ENCODE measurements at regions not wholly inside any gene's neighbourhood (a gene's known extent, or its start where the extent isn't known, plus 50 kb on each side); places are given as distances from the start of the nearest gene placed in this dataset.
A peak's percentile ranks its signal among the peaks of the same experiment; 100 is the strongest.

DNA sequence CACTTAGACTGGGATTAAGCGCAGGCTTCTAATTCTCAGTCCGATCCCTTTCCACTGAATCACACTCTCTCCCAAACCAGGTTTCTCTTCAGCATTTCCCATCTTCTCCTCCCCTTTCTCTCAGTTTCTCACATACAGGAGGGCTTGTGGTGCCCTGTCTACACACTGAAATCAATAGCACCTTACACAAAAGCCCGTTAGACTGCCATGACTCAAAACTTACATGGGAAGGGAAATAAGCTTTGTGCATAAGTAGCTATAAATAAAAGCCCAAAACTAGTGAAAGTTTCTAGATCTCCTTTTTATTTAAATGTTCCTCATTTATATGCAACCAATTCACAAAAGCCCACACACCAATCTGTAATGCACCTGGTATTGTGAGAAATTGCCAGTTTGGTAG lies 318.4 kb downstream of the TXNL1 start:
- ATAC-seq (no peak), DNase-seq (no peak)
- no peaks in the 10 kb centered on the region for H3K27me3 Mint-ChIP-seq (ENCODE audit: low read depth)
- H3K4me1 Mint-ChIP-seq (ENCODE audit: low read depth), result no peaks in the 10 kb centered on the region
- H3K4me3 Mint-ChIP-seq, result no peak overlapping the region
- no peaks in the 10 kb centered on the region for H3K36me3 Mint-ChIP-seq (ENCODE audit: insufficient read depth)
- no peaks in the 10 kb centered on the region for H3K9me3 Mint-ChIP-seq

DNA sequence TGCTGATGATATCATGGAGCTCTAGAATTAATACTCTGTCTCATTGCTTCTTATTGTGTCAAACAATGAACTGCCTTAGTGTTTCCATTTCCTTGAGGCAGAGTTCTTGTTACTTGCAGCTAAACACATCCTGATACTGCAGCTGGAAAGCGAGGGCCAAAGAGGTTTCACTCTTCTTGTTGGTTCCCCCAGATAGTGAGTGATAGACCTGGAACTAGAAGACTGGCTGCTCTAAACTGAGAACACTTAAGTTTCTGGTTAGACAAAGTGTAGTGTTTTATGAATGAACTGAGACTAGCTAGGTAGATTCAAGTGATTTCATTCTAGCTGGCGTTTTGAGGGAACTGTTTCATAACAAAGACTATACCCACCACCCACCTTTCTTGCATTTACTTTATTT lies 321.7 kb downstream of the TXNL1 start:
- no peak for DNase-seq
- H3K4me1 Mint-ChIP-seq (ENCODE audit: low read depth), result no peaks in the 10 kb centered on the region
- H3K9me3 Mint-ChIP-seq, result no peaks in the 10 kb centered on the region
- no peaks in the 10 kb centered on the region for H3K36me3 Mint-ChIP-seq (ENCODE audit: insufficient read depth)
- no peaks in the 10 kb centered on the region for H3K27me3 Mint-ChIP-seq (ENCODE audit: low read depth)
- ATAC-seq, result no peak
- no peak overlapping the region for H3K4me3 Mint-ChIP-seq

DNA sequence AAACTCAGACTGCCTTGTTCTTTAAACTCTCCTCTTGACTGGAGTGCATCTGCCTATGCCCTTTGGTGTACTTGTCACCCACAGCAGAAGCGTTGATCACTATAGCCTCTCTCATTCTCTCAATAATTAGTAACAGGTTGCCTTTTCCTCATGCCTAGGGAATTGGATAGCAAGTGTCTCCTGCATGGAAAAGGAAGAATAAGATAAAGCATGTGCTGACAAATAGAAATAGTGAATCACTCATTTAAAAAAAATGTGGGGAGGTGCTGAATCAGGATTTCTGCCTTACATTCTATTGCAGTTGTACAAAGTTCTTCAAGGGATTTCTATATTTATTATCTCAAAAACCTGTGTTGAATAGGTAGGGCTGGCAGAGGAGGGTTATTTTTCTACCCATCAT lies 323.0 kb downstream of the TXNL1 start:
- no peaks in the 10 kb centered on the region for H3K27me3 Mint-ChIP-seq (ENCODE audit: low read depth)
- DNase-seq, result no peak
- no peaks in the 10 kb centered on the region for H3K36me3 Mint-ChIP-seq (ENCODE audit: insufficient read depth)
- no peaks in the 10 kb centered on the region for H3K4me1 Mint-ChIP-seq (ENCODE audit: low read depth)
- H3K4me3 Mint-ChIP-seq, result no peak overlapping the region
- H3K9me3 Mint-ChIP-seq, result no peaks in the 10 kb centered on the region
- ATAC-seq, result no peak

DNA sequence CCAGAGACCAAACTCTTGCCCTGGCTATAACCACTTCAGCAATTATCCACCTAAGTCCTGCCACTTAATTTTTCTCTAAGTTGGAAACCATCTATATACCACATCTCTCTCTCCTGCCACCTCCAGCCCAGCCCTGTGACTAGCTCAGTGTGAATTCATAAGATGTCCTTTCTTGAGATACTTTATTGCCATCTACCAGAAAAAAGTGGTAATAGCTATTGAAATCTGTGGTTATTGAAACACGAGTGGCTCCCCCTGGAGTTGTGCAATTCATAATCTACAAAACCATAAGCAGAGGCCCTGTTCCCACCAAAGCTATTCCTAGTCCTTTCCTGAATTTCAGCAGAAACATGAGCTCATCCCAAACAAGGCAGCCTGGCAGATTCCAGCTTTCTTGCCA lies 324.0 kb downstream of the TXNL1 start:
- no peak for ATAC-seq
- Mint-ChIP-seq H3K4me3 (no peak overlapping the region), H3K4me1 (ENCODE audit: low read depth) (no peaks in the 10 kb centered on the region), H3K9me3 (no peaks in the 10 kb centered on the region), H3K27me3 (ENCODE audit: low read depth) (no peaks in the 10 kb centered on the region), H3K36me3 (ENCODE audit: insufficient read depth) (no peaks in the 10 kb centered on the region)
- no peak for DNase-seq

DNA sequence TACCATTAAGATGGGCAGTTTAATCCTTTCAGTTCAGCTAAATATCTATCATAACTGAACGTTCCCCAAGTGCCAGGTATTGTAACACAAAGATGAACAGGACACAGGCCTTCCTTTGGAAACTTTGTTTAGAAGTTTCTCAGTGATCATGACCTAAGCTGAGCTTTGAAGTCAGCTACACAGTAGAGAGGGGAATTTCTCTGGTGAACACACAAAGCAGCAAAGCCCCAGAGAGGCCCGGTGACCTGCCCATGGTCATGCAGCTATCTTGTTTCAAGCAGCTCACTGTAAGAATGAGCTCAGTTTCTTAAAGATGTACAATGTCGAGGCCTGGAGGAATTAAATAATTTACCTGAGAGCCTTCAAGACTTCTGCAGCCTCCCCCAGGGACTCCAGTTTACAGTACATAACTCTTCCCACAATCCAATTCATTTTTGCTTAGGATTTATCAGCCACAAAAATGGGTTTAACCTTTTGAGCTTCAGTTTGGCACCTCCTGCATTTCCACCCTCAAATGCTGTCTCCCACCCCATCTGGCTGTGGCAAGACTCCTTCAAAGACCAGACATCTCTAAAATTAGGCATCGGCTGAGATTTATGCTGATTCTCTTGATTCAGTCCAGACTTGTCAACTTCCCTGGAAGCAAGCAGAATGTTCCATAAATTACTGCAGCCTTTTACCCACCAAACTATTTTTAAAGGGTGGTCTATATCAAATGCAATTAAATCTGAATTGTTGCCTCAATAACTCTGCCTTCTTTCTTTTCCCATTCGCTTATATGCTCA lies 325.6 kb downstream of the TXNL1 start:
- no peak for ATAC-seq
- Mint-ChIP-seq H3K27me3 (ENCODE audit: low read depth) (no peaks in the 10 kb centered on the region), H3K4me3 (no peak overlapping the region), H3K36me3 (ENCODE audit: insufficient read depth) (no peaks in the 10 kb centered on the region), H3K4me1 (ENCODE audit: low read depth) (no peaks in the 10 kb centered on the region), H3K9me3 (no peaks in the 10 kb centered on the region)
- DNase-seq, result no peak

DNA sequence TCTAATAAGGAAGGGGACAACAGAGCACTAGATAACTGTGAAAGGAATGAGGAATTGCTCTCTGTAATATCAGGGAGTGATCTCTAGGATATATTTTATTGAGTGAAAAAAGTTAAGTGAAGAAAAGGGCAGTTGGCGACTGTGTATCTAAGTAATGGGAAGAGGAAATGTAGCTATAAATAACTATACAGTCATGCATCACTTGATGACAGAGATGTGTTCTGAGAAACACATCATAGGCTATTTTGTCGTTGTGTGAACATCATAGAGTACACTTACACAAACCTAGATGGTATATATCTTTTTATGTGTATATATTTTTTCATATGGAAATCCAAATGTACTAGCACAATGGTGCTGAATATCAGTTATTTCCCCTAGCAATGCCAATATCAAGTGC lies 329.3 kb downstream of the TXNL1 start:
- DNase-seq (no peak), ATAC-seq (no peak)
- Mint-ChIP-seq H3K27me3 (ENCODE audit: low read depth) (no peaks in the 10 kb centered on the region), H3K9me3 (no peaks in the 10 kb centered on the region), H3K4me3 (no peak overlapping the region), H3K36me3 (ENCODE audit: insufficient read depth) (no peaks in the 10 kb centered on the region), H3K4me1 (ENCODE audit: low read depth) (no peaks in the 10 kb centered on the region)

DNA sequence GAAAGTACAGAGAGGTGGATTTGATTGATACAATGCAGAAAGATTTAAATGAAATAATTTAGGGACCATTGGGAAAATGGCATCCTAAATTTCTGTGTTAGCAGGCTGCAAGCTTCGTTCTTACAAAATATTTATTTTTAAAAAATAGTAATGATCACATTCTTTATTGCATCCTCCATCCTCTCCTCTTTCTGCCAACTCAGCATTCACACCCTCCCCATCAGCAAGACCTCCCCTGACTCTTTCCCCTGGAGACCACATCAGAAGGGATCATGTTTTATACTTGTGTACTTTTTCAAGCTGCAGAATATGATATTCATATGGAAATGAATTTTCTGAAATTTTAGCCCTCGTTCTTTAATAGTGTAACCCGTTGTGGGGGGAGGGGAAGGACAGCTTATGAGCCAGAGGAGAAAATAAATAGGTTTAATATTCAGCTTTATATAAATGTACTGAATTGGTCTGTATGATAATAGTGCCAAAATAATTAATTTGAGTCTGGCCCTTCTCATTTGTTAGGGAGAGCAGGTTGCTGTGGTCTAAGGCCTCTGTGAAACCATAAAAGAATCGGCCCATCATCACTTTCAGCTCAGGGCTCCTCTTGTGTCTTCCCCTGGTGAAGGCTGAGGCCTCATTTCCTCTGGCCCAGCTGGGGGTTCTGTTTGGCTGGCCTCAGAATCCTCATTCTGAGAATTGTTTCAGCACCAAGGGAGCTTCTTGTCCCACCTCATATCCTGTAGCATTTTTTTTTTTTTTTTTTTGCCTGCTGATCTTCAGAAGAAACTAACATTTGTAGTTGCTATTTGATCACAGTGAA lies 330.8 kb downstream of the TXNL1 start:
- ATAC-seq (no peak), DNase-seq (no peak)
- H3K4me1 Mint-ChIP-seq (ENCODE audit: low read depth), result no peaks in the 10 kb centered on the region
- H3K36me3 Mint-ChIP-seq (ENCODE audit: insufficient read depth), result no peaks in the 10 kb centered on the region
- H3K9me3 Mint-ChIP-seq, result no peaks in the 10 kb centered on the region
- no peaks in the 10 kb centered on the region for H3K27me3 Mint-ChIP-seq (ENCODE audit: low read depth)
- H3K4me3 Mint-ChIP-seq, result no peak overlapping the region

DNA sequence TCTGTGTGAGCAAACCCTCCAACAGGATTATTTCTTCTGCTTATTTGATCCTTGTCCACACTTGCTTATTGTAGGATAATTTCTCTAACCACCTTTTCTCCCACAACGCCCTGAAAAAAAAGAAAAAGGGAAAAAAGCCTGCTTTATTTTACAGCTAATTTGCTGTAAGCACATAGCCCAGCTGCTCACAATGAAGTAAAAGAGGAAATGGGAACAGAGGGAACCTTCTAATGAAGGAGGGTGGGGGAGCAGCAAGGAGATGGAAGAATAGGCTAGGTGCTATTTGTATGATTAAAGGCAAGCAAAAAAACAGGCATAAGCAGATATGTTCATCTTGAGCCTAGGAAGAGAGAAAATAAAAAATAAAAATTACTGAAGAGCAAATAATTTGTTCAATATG lies 331.6 kb downstream of the TXNL1 start:
- DNase-seq, result no peak
- Mint-ChIP-seq H3K4me1 (ENCODE audit: low read depth) (no peaks in the 10 kb centered on the region), H3K27me3 (ENCODE audit: low read depth) (no peaks in the 10 kb centered on the region), H3K4me3 (no peak overlapping the region), H3K36me3 (ENCODE audit: insufficient read depth) (no peaks in the 10 kb centered on the region), H3K9me3 (no peaks in the 10 kb centered on the region)
- no peak for ATAC-seq

DNA sequence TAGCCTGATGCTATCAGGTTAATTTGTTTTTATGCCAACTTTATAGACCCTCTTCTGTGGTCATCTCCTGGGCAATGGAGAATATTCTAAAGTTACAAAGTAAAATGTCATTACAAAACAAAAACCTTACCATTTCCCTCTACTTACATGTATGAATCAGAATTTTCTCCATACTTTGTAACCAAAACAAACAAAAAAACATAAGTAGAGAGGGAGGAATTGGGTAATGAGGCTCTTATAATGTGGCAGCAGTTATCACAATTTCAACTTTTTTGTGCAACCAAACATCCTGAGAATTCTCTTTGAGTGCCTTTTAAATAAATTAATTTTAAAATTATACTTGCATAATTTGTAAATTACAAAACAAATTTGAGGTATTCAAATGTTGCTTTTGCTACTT lies 332.8 kb downstream of the TXNL1 start:
- Mint-ChIP-seq H3K36me3 (ENCODE audit: insufficient read depth) (no peaks in the 10 kb centered on the region), H3K4me1 (ENCODE audit: low read depth) (no peaks in the 10 kb centered on the region), H3K4me3 (no peak overlapping the region), H3K9me3 (no peaks in the 10 kb centered on the region), H3K27me3 (ENCODE audit: low read depth) (no peaks in the 10 kb centered on the region)
- DNase-seq, result no peak
- ATAC-seq, result no peak

DNA sequence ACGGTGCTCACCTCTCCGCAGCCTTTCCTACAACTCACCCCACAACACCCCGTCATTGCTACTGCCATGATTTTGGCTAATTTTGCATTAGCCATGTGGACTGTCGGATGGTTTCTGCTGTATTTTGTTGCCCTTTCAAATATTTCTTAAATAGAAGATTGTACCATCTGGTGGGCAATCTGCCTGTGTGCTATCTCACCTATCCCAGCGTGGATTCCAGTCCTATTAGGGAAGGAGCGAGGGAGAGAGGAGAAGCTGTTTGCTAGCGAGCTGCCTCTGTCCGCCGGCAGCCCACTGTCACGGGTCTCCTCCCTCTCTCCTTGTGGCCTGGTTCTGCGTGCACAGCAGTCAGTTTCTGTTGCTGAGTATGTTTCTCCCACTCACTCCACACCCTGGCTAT lies 336.2 kb downstream of the TXNL1 start:
- Mint-ChIP-seq H3K4me1 (ENCODE audit: low read depth) (no peaks in the 10 kb centered on the region), H3K4me3 (no peak overlapping the region), H3K9me3 (no peaks in the 10 kb centered on the region), H3K36me3 (ENCODE audit: insufficient read depth) (no peaks in the 10 kb centered on the region), H3K27me3 (ENCODE audit: low read depth) (no peaks in the 10 kb centered on the region)
- no peak for ATAC-seq
- no peak for DNase-seq

DNA sequence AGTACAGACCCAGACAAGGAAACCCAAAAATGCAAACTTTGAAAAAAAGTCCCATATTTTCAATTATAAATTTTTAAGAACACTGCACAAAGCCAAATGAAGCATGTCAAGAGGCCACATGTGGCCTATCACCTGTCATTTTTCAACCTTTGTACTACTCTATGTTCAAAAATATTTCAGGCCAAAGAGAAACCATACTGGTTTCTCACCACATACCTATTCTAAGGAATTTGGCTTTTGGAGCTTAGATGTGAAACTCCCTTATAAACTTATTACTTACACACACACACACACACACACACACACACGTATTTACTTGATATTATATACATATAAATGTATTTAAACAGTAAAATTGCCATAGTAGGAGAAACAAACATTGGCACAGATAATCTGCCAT lies 338.7 kb downstream of the TXNL1 start:
- H3K4me3 Mint-ChIP-seq, result no peak overlapping the region
- H3K4me1 Mint-ChIP-seq (ENCODE audit: low read depth), result peaks cover 3% of the 10 kb centered on the region
- no peak for ATAC-seq
- no peaks in the 10 kb centered on the region for H3K27me3 Mint-ChIP-seq (ENCODE audit: low read depth)
- DNase-seq, result no peak
- H3K9me3 Mint-ChIP-seq, result no peaks in the 10 kb centered on the region
- H3K36me3 Mint-ChIP-seq (ENCODE audit: insufficient read depth), result no peaks in the 10 kb centered on the region

DNA sequence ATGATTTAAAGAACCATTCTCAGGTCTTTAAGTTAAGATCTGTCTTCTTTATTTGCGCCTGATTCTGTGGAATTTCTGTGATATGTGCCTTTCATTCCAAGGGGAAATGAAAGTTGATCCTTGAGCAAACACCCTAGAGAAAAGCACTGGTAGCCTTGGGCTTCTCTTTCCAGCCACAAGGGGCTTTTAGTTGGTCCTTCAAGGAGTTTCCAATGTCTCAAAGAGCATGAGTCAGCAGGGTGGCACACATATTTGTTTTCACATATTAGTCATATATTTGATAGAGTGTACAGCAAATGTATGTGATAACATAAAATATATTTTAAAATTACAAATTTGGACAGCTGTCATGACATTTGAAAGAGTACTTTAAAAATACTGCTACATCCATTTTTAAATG lies 339.5 kb downstream of the TXNL1 start:
- Mint-ChIP-seq H3K36me3 (ENCODE audit: insufficient read depth) (no peaks in the 10 kb centered on the region), H3K4me3 (no peak overlapping the region), H3K4me1 (ENCODE audit: low read depth) (peaks cover 5% of the 10 kb centered on the region), H3K27me3 (ENCODE audit: low read depth) (no peaks in the 10 kb centered on the region), H3K9me3 (no peaks in the 10 kb centered on the region)
- DNase-seq, result no peak
- peak in 1 of 2 donors; percentile 27 for ATAC-seq

DNA sequence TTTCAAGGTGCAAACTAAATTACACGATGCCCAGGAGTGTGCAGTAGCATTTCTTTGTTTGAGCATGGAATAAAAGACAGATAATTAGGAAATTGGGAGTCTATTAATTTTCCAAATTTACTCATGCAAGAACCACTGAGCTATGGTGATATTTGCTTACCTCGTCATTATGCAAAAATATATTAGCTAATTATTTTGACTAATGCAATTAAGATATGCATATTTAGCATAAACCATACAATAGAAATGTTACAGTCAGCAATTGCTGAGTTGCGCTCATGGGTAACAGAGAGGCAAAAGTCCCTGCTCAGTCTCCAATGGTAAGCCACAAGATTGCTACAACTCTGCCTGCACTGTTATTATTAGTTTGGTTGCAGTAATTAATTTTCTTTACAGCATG lies 342.0 kb downstream of the TXNL1 start:
- Mint-ChIP-seq H3K9me3 (no peaks in the 10 kb centered on the region), H3K4me3 (no peak overlapping the region), H3K36me3 (ENCODE audit: insufficient read depth) (no peaks in the 10 kb centered on the region), H3K4me1 (ENCODE audit: low read depth) (peaks cover 5% of the 10 kb centered on the region), H3K27me3 (ENCODE audit: low read depth) (no peaks in the 10 kb centered on the region)
- ATAC-seq (no peak), DNase-seq (no peak)

DNA sequence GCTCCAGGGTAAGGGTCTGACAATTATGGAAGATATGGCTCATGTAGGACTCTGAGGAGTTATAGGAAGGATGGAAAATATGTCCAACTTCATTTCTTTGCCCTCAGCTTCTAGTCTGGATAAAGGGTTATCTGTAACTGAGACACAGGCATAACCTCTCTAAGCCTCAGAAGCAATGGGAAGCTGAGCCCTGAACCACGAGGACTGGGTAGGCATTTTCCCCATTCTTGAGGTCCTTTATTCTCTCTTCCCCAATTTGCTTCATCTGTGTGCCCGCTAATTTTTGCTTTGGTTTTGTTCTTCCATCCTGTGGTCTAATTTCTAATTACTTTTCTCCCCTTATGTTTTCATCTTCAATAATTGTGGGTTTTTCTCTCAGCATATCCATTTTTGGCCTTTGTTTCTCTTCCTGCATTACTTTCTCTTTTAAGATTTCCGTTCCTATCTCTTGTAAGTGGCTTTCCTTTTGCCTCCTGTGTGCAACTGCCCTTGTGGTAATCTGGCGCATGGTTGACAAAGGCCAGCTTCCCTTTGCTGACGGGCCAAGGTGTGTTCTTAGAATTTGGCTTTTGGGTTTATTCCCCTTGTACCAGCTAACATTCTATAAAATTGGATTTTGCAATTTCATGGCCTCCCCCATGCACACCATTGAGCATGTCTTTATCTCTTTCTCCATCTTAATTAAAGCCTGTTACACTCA lies 343.8 kb downstream of the TXNL1 start:
- DNase-seq (no peak), ATAC-seq (no peak)
- H3K4me3 Mint-ChIP-seq, result no peak overlapping the region
- no peaks in the 10 kb centered on the region for H3K27me3 Mint-ChIP-seq (ENCODE audit: low read depth)
- H3K4me1 Mint-ChIP-seq (ENCODE audit: low read depth), result peaks cover 5% of the 10 kb centered on the region
- H3K9me3 Mint-ChIP-seq, result no peaks in the 10 kb centered on the region
- H3K36me3 Mint-ChIP-seq (ENCODE audit: insufficient read depth), result no peaks in the 10 kb centered on the region

DNA sequence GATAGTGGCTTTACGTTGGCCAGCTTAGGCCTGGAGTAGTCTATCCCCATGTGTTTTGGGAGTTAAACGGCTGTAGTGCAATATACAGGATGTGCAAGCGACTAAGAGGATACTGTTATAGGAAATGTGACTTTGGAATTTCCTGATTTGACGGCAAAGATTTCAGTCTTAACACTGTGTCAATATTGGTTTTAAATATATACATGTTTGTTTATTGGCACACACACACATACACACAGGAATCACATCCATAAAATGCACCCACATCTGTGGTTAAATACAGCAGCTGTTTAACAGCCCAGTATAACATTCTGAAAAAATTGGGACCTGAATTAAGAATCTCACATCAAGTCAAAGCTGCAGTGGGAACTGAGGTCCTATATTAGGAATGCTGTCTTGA lies 347.1 kb downstream of the TXNL1 start:
- Mint-ChIP-seq H3K27me3 (ENCODE audit: low read depth) (no peaks in the 10 kb centered on the region), H3K36me3 (ENCODE audit: insufficient read depth) (no peaks in the 10 kb centered on the region), H3K4me1 (ENCODE audit: low read depth) (peaks cover 5% of the 10 kb centered on the region), H3K9me3 (peaks cover 3% of the 10 kb centered on the region), H3K4me3 (no peak overlapping the region)
- ATAC-seq (no peak), DNase-seq (no peak)
